ENCODE measurements at regions not wholly inside any gene's neighbourhood (a gene's known extent, or its start where the extent isn't known, plus 50 kb on each side); places are given as distances from the start of the nearest gene placed in this dataset.
"Not testable (repeated sequence)": the region's sequence is repeated elsewhere in the genome, so short reads cannot be mapped to it uniquely, and the experiment has no call there.

DNA sequence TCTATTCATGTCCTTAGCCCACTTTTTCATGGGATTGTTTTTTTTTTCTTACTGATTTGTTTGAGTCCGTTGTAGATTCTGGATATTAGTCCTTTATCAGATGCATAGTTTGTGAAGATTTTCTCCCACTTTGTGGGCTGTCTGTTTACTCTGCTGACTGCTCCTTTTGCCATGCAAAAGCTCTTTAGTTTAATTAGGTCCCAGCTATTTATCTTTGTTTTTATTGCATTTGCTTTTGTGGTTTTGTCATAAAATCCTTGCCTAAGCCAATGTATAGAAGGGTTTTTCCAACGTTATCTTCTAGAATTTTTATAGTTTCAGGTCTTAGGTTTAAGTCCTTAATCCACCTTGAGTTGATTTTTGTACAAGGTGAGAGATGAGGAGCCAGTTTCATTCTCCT is 358.9 kb downstream of the ADAMTS20 start:
- in situ Hi-C loops (cut with HindIII; ENCODE audit: low sequenced_read_pairs) = not testable (repeated sequence)

DNA sequence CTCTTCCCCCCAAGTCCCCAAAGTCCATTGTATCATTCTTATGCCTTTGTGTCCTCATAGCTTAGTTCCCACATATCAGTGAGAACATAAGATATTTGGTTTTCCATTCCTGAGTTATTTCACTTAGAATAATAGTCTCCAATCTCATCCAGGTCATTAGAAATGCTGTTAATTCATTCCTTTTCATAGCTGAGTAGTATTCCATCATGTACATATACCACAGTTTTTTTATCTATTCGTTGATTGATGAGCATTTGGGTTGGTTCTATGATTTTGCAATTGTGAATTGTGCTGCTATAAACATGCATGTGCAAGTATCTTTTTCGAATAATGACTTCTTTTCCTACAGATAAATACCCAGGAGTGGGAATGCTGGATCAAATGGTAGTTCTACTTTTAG is 359.6 kb downstream of the ADAMTS20 start:
- in situ Hi-C loops (cut with HindIII; ENCODE audit: low sequenced_read_pairs) = not testable (repeated sequence)

DNA sequence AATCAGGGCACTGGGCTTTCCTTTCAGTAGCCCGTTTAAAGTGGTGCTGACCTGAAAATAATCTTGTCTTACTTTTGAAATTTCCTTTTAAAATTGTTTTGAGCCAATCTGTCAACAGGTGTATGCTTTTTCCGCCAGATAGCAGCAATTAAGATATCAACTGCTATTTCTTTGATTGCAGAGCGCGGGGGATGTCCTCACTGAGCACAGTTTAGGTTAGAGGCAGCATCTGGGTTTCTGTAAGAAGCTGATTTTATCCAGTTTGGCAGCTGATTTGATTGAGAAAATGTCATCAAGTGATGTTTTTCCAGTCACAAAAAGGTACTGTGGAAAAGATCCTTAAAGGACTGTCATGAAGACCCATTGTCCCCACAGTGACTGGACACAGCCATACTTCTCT is 371.8 kb downstream of the ADAMTS20 start:
- in situ Hi-C loops (cut with HindIII; ENCODE audit: low sequenced_read_pairs) = no loop called here

DNA sequence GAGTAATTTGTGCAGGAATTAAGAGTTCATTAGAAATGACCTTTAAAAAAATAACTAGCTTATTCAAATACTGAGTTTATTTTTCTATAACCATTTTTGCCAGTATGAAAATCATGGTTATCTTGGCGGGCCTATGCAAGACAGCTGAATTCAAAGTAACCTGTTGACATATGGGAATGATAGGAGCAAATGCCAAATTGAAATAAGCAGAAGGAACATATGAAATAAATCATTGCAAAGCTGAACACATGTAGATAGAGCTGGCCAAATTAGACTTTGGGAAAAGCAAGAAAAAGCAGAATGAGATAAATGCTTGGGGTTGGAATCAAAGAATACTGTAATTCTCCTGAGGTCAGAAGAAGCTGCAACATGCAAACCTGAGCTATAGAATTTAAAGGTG is 372.5 kb downstream of the ADAMTS20 start:
- in situ Hi-C loops (cut with HindIII; ENCODE audit: low sequenced_read_pairs) = no loop called here

DNA sequence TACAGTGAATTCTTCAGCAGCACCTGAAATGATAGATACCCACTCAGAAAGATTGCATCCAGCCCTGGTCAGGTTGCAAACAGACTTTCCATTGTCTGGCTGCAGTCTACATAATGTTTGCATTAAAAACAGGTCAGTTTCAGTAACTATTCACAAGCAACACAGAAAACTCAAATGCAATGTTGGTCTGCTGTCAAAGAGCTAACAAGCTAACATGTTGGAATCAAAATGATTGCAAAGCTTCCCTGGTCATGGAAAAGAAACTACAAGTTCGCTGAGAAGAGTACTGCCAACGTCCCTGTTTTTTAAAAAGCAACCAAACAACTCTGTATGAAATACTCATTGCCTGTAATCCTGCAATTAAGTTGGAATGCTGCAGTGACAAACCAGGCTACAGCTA is 374.7 kb downstream of the ADAMTS20 start:
- in situ Hi-C loops (cut with HindIII; ENCODE audit: low sequenced_read_pairs) = no loop called here

DNA sequence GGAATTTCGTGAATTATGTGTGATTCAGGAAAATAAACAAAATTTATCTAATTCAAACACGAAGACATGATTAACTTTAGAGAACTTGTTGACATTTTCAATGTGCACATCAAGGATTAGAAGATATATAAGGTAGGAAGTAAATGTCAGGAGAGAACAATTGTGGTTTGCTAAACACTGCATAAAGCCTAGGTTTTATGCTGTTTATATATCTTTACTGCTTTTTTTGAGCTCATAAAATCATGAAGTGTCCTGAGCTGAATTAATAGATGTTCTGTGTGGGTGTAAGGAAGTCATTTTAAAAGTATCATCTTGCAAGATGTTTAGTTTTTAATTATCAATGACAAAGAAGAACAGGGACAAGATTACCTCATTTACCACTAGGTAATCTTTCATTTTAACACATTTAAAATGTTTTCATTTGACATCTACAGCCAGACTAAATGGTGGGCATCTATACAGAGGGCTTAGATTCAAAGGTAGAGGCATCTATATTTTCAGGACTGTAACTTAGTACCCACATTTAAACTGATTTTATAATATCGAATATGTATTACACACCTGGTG is 382.8 kb downstream of the ADAMTS20 start:
- in situ Hi-C loops (cut with HindIII; ENCODE audit: low sequenced_read_pairs) = no loop called here

DNA sequence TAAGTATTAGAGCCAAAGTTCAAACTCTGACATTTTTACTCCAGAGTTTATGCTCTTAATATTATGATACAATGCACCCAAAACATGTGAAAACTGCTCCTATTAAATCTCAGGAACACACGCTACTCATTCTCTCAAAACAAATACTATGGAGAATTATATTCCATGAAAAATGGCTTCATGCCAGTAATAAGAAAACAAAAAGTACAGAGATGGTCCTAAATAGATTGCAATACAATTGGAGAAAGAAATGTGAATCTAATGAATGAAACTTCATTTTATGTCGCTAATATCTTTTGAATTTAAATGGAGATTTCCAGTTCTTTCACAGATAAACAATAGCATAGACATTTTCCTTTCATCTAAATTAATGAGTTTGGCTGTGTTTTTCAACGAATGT is 384.3 kb downstream of the ADAMTS20 start:
- in situ Hi-C loops (cut with HindIII; ENCODE audit: low sequenced_read_pairs) = no loop called here

DNA sequence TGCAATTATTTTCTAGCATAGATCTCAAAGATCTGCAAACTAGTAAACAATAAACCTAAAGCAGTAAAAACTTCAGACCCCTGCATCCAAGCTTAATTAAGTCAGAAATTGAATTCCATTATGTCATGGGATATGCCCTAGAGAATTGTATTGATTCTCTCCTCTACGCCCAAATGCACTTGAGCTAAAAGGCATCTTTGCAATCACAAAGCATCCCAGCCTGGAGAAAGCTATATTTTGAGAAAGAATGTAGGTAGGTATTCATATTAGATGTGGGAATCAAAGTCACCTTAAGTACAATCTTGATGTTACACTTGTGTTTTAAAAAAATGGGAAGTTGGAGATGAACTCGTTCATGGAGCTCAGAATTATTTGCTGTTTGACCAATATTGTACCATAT is 386.7 kb downstream of the ADAMTS20 start:
- in situ Hi-C loops (cut with HindIII; ENCODE audit: low sequenced_read_pairs) = no loop called here

DNA sequence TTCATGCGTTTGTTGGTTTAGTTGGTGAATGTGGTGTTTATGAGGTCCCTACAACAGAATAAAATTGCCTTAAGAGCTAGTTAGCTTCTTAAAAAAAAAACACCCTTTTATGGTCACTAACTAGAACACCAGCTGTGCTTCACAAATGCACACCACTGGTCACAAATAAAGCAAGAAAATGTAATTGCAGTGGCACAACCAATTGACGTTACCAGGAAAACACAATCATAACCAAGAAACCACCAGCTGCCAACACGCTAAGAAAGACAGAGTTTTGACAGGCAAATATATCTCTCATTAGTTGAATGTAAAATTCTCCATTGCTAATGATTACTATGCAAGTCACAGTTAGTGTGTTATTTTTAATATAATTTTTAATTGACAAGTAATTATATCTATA is 389.9 kb downstream of the ADAMTS20 start:
- in situ Hi-C loops (cut with HindIII; ENCODE audit: low sequenced_read_pairs) = no loop called here

DNA sequence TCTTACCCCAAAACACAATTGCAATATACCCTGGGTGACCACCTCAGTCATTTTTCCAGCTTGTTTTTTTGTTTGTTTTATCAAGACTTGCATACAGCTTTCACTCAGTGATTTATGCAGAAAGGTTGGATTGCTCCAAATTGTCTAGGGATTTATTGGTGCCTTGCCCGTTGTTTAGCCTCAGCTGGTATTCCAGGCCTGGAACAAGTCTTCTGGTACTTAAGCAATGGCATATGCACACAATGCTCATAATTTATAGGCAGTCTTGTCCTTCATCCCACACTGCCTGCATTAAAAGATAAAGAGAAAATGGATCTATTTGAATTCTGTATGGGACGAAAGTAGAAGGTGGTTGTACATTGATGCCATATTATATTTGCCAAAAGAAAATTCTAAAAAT is 392.5 kb downstream of the ADAMTS20 start:
- in situ Hi-C loops (cut with HindIII; ENCODE audit: low sequenced_read_pairs) = no loop called here

DNA sequence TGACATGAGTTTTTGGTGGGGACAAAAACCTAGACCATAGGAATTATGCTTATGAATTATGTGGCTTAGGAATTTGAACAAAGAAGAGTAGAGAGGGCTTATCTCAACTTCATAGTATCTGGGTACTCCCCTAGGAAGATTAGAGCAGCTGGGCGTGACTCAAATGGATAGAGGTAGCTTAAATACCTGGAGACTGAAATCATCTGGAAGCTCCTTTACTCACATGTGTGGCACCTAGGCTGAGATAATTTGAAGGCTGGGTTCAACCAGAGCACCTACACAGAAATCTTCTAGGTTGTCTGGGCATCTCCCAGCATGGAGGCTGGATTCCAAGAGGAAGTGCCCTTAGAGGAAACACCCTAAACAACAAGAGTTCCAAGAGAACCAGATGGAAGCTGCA is 393.9 kb downstream of the ADAMTS20 start:
- in situ Hi-C loops (cut with HindIII; ENCODE audit: low sequenced_read_pairs) = no loop called here

DNA sequence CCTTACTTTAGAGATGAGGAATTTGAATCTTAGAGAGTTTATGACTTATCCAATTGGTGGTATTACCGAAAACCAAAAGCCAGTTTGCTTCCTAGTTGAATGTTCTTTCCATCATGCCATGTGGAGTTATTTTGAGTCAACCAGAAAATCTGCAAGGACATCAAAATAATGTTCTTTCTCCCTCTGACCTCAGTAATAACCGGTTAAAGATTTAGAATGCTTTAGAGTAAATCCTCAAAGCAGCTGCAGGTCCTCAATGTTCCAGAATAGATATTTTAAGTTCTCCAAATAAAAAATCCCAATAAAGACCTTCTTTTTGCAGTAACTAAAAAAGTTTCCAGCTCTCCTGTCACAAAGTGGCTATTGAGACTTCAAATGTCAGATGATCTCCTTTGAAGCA is 396.6 kb downstream of the ADAMTS20 start:
- in situ Hi-C loops (cut with HindIII; ENCODE audit: low sequenced_read_pairs) = no loop called here

DNA sequence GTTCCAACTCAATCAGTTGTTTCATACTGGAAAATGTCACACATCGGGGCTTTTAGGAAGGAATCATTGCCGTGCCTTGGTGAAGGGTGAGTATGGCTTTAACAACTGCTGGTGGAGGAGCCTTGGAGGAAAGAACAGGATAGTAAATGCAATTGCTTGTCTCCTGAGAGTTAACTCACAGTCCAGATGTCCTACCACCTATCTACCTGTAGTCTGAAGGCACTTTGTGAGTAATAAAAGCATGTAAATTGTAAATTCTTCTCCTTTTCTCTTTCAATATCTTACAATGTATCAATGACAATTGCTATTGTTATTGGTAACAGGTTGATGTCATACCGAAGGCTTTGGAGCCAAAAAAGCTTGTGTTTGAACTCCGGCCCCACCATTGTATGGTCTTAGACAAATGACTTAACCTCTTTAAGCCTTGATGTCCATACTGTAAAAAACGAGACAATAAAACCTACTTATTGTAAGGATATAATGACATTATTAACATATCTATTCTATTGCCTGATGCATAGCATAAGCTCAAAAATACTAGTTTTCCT is 397.4 kb downstream of the ADAMTS20 start:
- in situ Hi-C loops (cut with HindIII; ENCODE audit: low sequenced_read_pairs) = no loop called here

DNA sequence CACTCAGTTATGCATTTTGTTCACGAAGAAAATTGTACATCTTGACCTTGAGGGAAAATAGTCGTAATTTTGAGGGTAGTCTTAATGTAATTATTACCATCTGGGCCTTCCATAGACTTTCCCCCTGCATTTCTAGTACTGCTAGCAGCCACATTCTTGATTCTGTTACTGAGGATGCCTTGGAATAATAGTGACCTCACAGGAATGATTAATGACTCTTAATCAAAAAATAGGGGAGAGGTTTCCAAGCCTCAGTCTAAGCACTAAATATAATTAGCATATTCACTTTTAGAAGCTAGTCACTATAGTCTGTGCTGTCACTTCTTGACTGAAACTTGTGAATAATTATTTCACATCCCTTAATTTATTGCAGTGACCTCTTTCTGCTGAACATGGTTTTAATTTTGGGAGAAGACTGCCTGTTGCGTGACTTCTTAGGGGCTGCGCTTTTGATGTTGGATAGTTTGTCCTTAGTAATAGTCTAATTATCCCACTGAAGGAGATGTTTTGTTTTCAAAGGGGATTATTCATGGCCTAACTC is 400.5 kb downstream of the ADAMTS20 start:
- in situ Hi-C loops (cut with HindIII; ENCODE audit: low sequenced_read_pairs) = no loop called here

DNA sequence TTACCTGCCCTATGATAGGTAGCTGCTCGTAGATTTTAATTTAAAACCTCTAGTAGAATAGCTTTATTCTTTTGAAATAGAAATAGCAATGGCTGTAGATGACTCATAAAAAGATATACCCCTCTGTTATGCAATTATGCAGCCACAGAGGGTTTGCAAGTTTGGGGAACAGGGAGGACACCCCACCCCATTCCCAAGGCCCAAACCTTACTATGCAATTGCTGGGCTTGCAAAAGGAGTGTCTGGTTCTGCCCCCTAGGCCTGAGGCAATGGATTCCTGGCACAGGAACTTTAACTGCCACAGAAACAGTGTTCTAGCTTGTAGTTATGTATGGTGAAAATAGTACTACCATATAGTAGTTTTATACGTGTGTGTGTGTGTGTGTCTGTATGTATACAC is 403.3 kb downstream of the ADAMTS20 start:
- in situ Hi-C loops (cut with HindIII; ENCODE audit: low sequenced_read_pairs) = no loop called here

DNA sequence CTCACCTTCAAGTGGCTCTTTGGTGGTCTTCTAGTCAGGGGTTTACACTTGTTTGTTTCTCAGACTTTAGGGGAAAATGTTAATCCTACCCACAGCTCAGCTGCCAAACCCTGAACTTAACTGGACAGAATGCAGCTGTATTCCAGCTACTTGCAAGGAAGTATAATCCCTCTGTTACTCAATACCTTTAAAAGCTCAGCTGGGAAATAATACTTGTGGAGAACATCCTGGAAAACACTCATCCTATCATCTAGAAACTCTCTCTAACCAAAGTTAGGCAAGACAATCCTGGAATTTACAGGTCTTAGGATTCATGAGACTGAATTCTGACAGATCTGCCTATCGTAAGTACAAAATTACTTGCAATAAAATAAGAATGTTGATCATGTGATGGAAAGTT is 404.1 kb downstream of the ADAMTS20 start:
- in situ Hi-C loops (cut with HindIII; ENCODE audit: low sequenced_read_pairs) = no loop called here

DNA sequence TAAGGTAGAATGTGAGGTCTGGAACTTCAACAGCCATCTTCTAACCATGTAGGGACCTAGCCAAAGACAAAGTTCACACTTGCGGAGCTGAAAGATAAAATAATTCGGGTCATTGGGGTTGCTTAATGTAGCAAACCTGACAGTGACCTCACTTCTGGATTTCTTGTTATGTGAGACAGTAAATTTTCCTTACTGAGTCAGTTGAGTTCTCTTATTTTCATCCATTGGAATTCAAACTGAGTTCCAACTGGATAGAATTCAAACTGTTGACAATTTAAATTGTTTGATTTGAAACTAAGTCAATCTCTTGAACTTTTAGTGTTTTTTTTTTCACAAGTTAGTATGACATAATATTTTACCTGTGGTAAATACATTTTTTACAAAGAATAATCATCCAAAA is 406.5 kb downstream of the ADAMTS20 start:
- in situ Hi-C loops (cut with HindIII; ENCODE audit: low sequenced_read_pairs) = no loop called here

DNA sequence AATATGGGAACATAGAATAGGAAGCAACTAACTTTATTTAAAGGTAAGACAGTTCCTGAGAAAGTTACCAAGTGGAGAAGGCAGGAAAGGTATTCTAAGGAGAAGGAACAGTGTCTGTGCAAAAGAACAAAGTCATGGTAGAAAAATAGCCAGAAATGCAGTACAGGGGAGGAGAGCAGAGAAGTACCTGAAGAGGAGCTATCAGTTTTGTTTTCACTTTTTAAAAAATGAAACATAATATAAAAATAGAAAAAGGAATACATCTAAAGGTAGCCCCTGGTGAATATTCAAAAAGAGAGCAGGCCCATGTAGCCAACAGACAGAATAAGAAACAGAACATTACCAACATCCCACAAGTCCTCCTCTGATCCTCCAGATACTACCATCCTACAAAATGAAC is 408.7 kb downstream of the ADAMTS20 start:
- in situ Hi-C loops (cut with HindIII; ENCODE audit: low sequenced_read_pairs) = no loop called here

DNA sequence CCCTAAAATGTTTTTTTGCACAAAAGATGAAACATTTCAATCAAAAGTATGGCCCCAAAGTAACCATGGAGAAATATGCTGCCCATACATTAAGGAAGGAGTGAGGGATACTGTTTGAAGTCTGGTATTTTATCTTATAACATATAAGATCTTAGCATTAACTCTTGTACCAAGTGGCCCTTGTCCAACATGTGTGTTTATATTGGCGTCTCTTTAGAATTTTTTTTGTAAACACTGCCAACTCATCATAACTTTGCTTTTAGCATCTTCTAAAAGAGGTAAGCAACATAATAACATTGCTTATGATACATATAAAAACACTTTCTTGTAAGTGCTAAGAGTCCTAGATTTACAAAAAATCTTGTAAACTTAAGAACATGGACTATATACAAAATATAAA is 419.7 kb downstream of the ADAMTS20 start:
- in situ Hi-C loops (cut with HindIII; ENCODE audit: low sequenced_read_pairs) = no loop called here

DNA sequence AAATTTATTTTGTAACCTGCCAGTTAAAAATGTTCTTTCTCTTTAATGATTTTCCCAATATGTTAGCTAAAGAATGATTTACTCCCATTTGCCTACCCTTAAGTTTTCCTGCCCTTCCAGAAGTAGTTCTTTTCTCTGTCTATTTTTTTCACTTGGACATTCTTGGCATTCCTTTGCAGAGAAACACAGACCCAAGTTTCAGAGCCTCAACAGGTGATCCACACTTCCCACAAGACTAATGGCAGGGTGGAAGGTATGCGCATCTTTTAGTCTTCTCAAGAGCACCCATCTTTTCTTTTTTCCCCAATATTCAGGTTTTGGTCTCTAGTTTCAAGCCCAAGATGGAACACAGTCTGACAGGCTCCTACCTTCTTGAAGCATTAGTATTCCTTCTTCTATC is 420.7 kb downstream of the ADAMTS20 start:
- in situ Hi-C loops (cut with HindIII; ENCODE audit: low sequenced_read_pairs) = no loop called here

DNA sequence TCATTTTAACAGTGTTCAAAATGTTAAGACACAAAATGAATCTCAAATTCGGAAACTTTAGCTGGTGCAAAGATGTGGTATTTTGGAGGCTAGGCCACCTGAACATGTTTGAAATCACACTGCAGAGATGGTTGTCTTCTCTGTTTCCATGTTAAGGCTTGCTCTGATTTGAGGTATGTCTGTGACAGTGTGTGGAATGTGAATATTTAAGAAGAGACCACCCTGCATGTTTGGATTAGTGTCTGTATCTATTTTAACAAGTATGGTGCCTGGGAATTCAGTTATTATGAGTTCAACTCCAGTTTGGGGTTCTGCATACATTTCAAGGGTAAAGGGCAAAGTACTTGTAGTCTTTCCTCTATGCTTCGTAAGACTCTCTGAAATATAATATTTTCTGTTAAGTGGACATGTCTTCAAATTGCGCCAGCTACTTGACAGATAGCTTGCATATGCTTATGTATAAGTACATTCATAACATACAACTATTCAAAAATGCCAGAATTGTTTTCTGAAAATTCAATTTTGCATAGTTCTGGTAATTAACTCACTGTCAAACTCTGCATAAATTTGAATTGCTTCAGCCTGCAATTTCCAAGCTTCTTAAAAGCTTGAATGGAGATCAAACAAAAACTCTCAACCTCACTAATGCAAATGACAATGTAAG is 424.0 kb downstream of the ADAMTS20 start:
- in situ Hi-C loops (cut with HindIII; ENCODE audit: low sequenced_read_pairs) = no loop called here

DNA sequence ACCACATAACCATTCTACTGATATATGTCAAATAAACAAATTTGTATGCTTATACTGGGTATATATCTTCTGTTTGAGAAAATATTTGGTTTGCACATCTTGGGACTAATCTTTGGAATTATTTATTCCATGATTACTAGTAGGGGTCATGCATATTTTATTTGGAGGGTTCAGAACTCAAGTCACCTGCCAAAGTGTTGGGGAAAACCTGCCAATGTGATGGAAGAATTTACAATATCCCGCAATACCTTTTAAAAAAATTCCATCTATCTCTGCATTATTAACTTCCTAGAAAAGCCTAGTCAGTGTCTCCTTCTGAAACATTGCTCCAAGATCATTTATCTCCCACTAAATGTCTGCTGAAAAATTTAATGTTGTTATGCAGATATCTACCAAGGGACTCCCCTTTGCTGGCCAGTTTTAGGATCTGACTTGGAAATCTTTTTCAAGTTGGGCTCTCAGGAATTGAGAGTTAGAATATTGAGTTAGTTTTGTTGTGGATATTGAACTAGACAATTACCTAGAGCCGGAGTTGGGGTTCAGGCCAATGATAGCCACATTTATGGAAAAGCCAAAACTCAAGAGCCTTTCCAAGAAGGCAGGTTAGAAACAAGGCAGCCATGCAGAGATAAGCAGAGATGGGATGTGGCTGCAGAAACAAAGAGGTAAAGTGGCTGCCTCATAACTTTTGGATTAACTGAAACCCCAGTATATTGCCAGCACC is 425.2 kb downstream of the ADAMTS20 start:
- in situ Hi-C loops (cut with HindIII; ENCODE audit: low sequenced_read_pairs) = no loop called here
